HepG2 (cell line): ENCODE measurements at regions not wholly inside any gene's neighbourhood (a gene's known extent, or its start where the extent isn't known, plus 50 kb on each side); places are given as distances from the start of the nearest gene placed in this dataset.

Experiments
- ATAC-seq: fragments of 200-7000 bp; cut with Tn5 transposase; 3 replicates; pipeline ENCODE4 v1.9.1; 2020; ENCODE audit warnings: mild to moderate bottlenecking, moderate library complexity
- BruUV-seq: library from RNA; stranded (reverse); fragments of 400-500 nt; replicated peaks from 2 replicates; lab custom pipeline; 2021; lab: Mats Ljungman, UMichigan
- CTCF ChIA-PET: fragments of 300-600 bp; formaldehyde crosslinking; extraction: SDS; loops from one replicate; lab custom pipeline; 2021; ENCODE audit warnings: low total read pairs, inconsistent platforms, low intra/inter-chr PET ratio; lab: Yijun Ruan, JAX
- POLR2A ChIA-PET: fragments of 350-600 bp; sonication (Branson Sonifier 250); formaldehyde crosslinking; loops from one replicate; lab custom pipeline; 2020; ENCODE audit warnings: antibody characterized with exemption, inconsistent platforms; lab: Yijun Ruan, JAX
- DNase-seq: peaks from one replicate; pipeline ENCODE4 v3.0.0-alpha.2; 2015; ENCODE audit warnings: low spot score
- FAIRE-seq: peaks from 3 replicates; lab custom pipeline; 2011; peaks lifted over from hg19 to GRCh38; lab: Jason Lieb, UNC
- H2AFZ ChIP-seq: one replicate; pipeline ENCODE4 v1.6.1; 2011; ENCODE audit warnings: low read length, inconsistent platforms
- H3K27ac ChIP-seq: fragments of 300-600 bp; 3 replicates; pipeline ENCODE4 v1.8.0; 2011; ENCODE audit warnings: mixed run types, mild to moderate bottlenecking, mixed read lengths, low read length, inconsistent platforms; ENCODE audit not compliant: insufficient read depth; ENCODE audit errors: extremely low read length
- H3K27me3 ChIP-seq, 2 experiments: fragments of 200-600 bp in 1 of 2; 2 replicates in 1 of 2; 3 replicates in 1 of 2; pipeline versions ENCODE4 v1.6.0 to v1.8.0; 2011; ENCODE audit warnings: low read length in 2 of 2, mild to moderate bottlenecking in 2 of 2, moderate library complexity in 2 of 2, inconsistent platforms in 1 of 2; ENCODE audit not compliant: insufficient read depth in 2 of 2, control insufficient read depth in 1 of 2
- H3K36me3 ChIP-seq, 2 experiments: fragments of 200-600 bp in 1 of 2; replicated peaks in 1 of 2; 2 replicates in 1 of 2; 3 replicates in 1 of 2; pipeline versions ENCODE4 v1.5.1 to v1.8.0; 2011; ENCODE audit warnings: low read length in 2 of 2, inconsistent platforms in 1 of 2; ENCODE audit not compliant: insufficient read depth in 2 of 2, control insufficient read depth in 1 of 2
- H3K4me1 ChIP-seq: 2 replicates; pipeline ENCODE4 v1.5.1; 2012; ENCODE audit warnings: low read length, inconsistent platforms; ENCODE audit not compliant: insufficient read depth
- H3K4me2 ChIP-seq: 2 replicates; pipeline ENCODE4 v1.6.0; 2011; ENCODE audit warnings: low read depth, low read length, inconsistent platforms
- H3K4me3 ChIP-seq, 3 experiments: fragments of 200-600 bp in 1 of 3; sonication (generic), shearing (Covaris generic) in 1 of 3; replicated peaks in 1 of 3; 2 replicates each; pipeline ENCODE4 v1.5.1; 2011 to 2016; ENCODE audit warnings: low read length in 3 of 3, inconsistent platforms in 2 of 3, low read depth in 2 of 3, mild to moderate bottlenecking in 2 of 3, control low read depth in 1 of 3, mixed read lengths in 1 of 3; ENCODE audit not compliant: insufficient read depth in 1 of 3
- H3K79me2 ChIP-seq: one replicate; pipeline ENCODE4 v1.6.1; 2011; ENCODE audit warnings: low read length, inconsistent platforms; ENCODE audit not compliant: insufficient read depth
- H3K9ac ChIP-seq: 2 replicates; pipeline ENCODE4 v1.6.0; 2011; ENCODE audit warnings: mild to moderate bottlenecking, low read depth, low read length, inconsistent platforms; ENCODE audit not compliant: insufficient read depth
- H3K9me3 ChIP-seq: 2 replicates; pipeline ENCODE4 v1.5.1; 2012; ENCODE audit warnings: mild to moderate bottlenecking, low read length
- H4K20me1 ChIP-seq: 2 replicates; pipeline ENCODE4 v1.6.0; 2011; ENCODE audit warnings: inconsistent platforms, mild to moderate bottlenecking, low read length, moderate library complexity; ENCODE audit not compliant: insufficient read depth
- FOXJ3 ChIP-seq: sonication (generic); formaldehyde crosslinking; IDR thresholded peaks from 2 replicates; pipeline ENCODE4 v1.4.0; 2020; ENCODE audit warnings: missing genetic modification reagents, mild to moderate bottlenecking, borderline replicate concordance
- FOXK2 ChIP-seq: fragments of 450-650 bp; IDR thresholded peaks from 2 replicates; pipeline ENCODE4 v1.6.1; 2016
- GLI4 ChIP-seq: sonication (generic); formaldehyde crosslinking; IDR thresholded peaks from 2 replicates; pipeline ENCODE4 v1.5.1; 2020; ENCODE audit warnings: missing genetic modification reagents, mild to moderate bottlenecking, moderate library complexity, borderline replicate concordance
- IRF2 ChIP-seq: IDR thresholded peaks from 2 replicates; pipeline ENCODE4 v1.6.1; 2018; ENCODE audit warnings: missing genetic modification reagents, missing compliant biosample characterization
- NCOA2 ChIP-seq: sonication (generic); formaldehyde crosslinking; IDR thresholded peaks from 2 replicates; pipeline ENCODE4 v1.8.0; 2022; ENCODE audit warnings: inconsistent platforms
- SIN3A ChIP-seq: IDR thresholded peaks from 2 replicates; pipeline ENCODE4 v1.6.1; 2011; ENCODE audit warnings: low read depth, mild to moderate bottlenecking, control low read depth, low read length, borderline replicate concordance
- SNRNP70 ChIP-seq: fragments of 200-400 bp; formaldehyde crosslinking; IDR thresholded peaks from 2 replicates; pipeline ENCODE4 v1.6.1; 2017; ENCODE audit warnings: mild to moderate bottlenecking, low read depth, low read length, moderate library complexity
- WGBS: methylation state at CpG from one replicate; pipeline ENCODE4 v1.1.6; 2017; ENCODE audit warnings: low lambda C conversion rate; 5-methylcytosine and 5-hydroxymethylcytosine counted together
- in situ Hi-C: cut with HindIII; loops from 2 replicates; pipeline ENCODE4 v1.10.0; 2017; ENCODE audit warnings: low pct_unique_long_range_greater_than_20kb; ENCODE audit not compliant: extremely low pct_ligation_motif_present
- intact Hi-C: fragments of 100-400 bp; cut with micrococcal nuclease; formaldehyde crosslinking; loops from one replicate; pipeline ENCODE4 v1.10.0; 2022; ENCODE audit not compliant: unreplicated experiment
- TF ChIP-seq, protein P1 (sequence below): IDR thresholded peaks from 2 replicates; pipeline ENCODE4 v1.6.1; 2016; ENCODE audit warnings: missing compliant biosample characterization, missing genetic modification reagents, borderline replicate concordance

DNA sequence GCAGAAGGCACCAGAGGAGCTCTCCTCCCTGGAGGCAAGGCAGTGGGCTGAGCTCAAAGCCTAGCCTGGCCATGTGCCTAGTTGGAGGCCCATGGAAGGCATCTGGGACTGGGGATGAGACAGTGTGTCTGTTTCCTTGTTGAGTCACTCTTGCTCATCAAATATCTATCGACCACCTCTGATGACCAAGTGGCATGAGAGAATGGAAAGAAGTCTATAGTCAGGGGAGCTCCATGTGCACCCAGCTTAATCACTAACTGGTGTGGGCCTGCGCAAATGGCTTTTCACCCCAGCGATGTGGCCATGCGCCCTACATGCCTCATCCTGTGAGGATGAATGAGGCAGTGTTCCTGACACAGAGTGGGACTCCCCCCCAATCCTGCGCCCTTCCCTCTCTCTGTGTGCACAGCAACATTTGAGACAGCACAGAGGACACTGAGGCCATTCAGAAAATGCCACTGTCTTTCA lies 229.9 kb downstream of the RPS24 start (continued):
- TF ChIP-seq FOXJ3 (no peak), SNRNP70 (no peak), FOXK2 (no peak), GLI4 (CRISPR knock-in tag) (no peak), NCOA2 (no peak)
- TF ChIP-seq, protein P1, sequence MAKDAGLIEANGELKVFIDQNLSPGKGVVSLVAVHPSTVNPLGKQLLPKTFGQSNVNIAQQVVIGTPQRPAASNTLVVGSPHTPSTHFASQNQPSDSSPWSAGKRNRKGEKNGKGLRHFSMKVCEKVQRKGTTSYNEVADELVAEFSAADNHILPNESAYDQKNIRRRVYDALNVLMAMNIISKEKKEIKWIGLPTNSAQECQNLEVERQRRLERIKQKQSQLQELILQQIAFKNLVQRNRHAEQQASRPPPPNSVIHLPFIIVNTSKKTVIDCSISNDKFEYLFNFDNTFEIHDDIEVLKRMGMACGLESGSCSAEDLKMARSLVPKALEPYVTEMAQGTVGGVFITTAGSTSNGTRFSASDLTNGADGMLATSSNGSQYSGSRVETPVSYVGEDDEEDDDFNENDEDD (CRISPR knock-in tag), result no peak

DNA sequence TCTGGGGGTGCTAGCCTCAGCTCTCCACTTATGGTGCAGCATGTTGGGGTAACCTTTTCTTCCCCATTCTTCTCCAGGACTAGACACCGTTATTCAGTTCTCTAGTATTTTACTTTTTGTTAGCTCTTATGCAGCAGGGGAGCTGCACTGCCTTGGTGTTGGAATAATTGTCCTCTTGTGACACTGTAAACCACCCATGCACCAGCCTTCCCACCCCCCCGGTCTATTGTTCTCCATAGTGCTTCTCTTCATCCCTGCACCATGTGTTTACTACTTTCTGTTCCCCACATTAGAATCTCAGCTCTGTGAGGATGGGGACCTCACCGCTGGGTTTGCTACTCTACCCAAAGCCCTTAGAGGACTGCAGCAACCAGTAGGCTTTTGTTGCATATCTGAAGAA lies 230.7 kb downstream of the RPS24 start:
- Histone ChIP-seq H3K4me1 (peaks cover 19% of the 10 kb centered on the region), H3K4me2 (no peak overlapping the region), H3K27ac (no peak overlapping the region), H3K9me3 (no peaks in the 10 kb centered on the region), H3K27me3 (no peaks in the 10 kb centered on the region; a peak in 1 of 5 replicates), H3K36me3 (no peaks in the 10 kb centered on the region)
- FAIRE-seq, result no peak
- BruUV-seq, result no TSS peak
- ATAC-seq, result no peak
- no peak for TF ChIP-seq SIN3A
- TF ChIP-seq IRF2 (CRISPR knock-in tag), result no peak
- TF ChIP-seq, all 625 proteins: peak for 0
- 61% methylated on average over 3 of the region's 3 CpGs for whole genome bisulfite sequencing
- in situ Hi-C loops (no loop called here), intact Hi-C loops (no loop called here)
- Histone ChIP-seq H4K20me1 (no peaks in the 10 kb centered on the region), H3K9ac (no peak overlapping the region), H3K79me2 (no peaks in the 10 kb centered on the region), H3K4me3 (no peak overlapping the region), H2AFZ (no peak overlapping the region)
- DNase-seq, result no peak
- POLR2A ChIA-PET, result no interaction called here
- CTCF ChIA-PET, result no interaction called here
